ENCODE measurements at regions not wholly inside any gene's neighbourhood (a gene's known extent, or its start where the extent isn't known, plus 50 kb on each side); places are given as distances from the start of the nearest gene placed in this dataset.

DNA sequence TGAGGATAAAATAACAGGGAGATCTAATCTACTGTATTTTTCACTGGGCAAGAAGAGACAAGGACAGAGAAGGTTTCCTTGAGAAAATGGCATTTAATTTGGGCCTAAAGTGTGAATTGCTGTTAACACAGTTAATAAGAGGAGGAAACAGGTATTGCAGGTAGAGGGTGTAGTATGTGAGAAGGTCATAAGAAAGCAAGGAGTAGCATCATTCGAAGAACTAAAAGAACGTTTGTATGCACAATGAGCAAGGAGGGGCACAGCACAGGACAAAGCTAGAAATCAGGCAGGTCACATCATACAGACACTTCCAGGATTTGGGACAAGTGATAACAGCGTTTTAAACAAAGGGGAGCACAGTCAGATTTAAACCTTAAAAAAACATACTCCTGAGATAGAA is 85.1 kb upstream of the PLEKHA5 start:
- no peak overlapping the region for H3K4me3 ChIP-seq (ENCODE audit: low read depth, low read length)
- DNase-seq (ENCODE audit: low read depth): no peak
- TF ChIP-seq CTCF (IDR thresholded peaks at IDR 0.05; ENCODE audit: control insufficient read depth, extremely low read depth, insufficient read depth): no peak

DNA sequence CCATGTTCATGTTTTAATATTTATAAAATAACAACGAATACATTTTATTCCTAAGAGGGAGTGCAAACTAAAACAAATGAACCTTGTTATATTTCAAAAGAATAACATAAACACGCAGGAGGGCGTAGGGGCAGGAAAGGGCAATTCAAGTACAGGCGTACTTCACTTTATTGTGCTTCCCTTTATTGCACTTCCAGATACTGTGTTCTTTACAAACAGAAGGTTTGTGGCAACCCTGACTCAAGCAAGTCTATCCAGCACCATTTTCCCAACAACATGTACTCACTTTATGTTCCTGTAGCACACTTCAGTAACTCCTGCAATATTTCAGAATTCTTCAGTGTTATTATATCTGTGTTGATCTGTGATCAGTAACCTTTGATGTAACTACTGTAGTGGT is 84.6 kb upstream of the PLEKHA5 start:
- no peak for DNase-seq (ENCODE audit: low read depth)
- H3K4me3 ChIP-seq (ENCODE audit: low read depth, low read length): no peak overlapping the region
- no peak for TF ChIP-seq CTCF (IDR thresholded peaks at IDR 0.05; ENCODE audit: control insufficient read depth, extremely low read depth, insufficient read depth)

GRCh38 chr12:19045426-19045825 is 84.1 kb upstream of the PLEKHA5 start:
- DNase-seq (ENCODE audit: low read depth): no peak
- TF ChIP-seq CTCF (IDR thresholded peaks at IDR 0.05; ENCODE audit: control insufficient read depth, extremely low read depth, insufficient read depth): no peak
- no peak overlapping the region for H3K4me3 ChIP-seq (ENCODE audit: low read depth, low read length)

DNA sequence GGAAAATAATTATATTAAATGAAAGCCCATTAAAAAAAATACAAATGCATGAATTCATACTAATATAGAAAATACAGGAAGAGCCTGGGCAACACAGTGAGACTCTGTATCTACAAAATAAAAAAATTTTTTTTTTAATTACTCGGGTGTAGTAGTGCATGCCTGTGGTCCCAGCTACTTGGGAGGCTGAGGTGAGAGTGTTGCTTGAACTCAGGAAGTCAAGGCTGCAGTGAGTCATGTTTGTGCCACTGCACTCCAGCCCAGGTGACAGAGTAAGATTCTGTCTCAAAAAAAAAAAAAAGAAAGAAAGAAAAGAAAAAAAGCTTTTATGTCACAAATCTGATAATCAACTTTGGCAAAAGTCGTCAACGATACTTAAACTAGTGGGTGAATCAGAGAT is 80.6 kb upstream of the PLEKHA5 start:
- no peak overlapping the region for H3K4me3 ChIP-seq (ENCODE audit: low read depth, low read length)
- TF ChIP-seq CTCF (IDR thresholded peaks at IDR 0.05; ENCODE audit: control insufficient read depth, extremely low read depth, insufficient read depth): no peak
- no peak for DNase-seq (ENCODE audit: low read depth)

GRCh38 chr12:19052689-19053088 is 76.8 kb upstream of the PLEKHA5 start:
- no peak overlapping the region for H3K4me3 ChIP-seq (ENCODE audit: low read depth, low read length)
- TF ChIP-seq CTCF (IDR thresholded peaks at IDR 0.05; ENCODE audit: control insufficient read depth, extremely low read depth, insufficient read depth): no peak
- no peak for DNase-seq (ENCODE audit: low read depth)

DNA sequence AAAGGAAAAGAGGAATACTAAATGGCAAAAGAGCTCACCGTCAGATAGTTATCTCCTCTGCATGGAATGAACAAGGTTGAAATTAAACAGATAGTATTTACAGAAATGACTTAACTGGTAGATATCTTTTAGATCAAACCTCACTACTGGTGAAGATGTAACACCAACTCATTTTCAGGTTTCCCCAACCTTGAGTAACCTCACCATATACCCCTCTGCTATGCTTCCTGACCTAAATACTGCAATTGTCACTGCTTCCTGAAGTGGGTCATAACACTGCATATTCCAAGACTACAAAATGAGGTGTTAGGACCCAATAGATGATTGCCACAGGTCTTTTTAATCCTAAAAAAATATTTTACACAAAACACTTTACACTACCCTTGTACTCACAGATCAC is 76.3 kb upstream of the PLEKHA5 start:
- TF ChIP-seq CTCF (IDR thresholded peaks at IDR 0.05; ENCODE audit: control insufficient read depth, extremely low read depth, insufficient read depth): no peak
- no peak for DNase-seq (ENCODE audit: low read depth)
- H3K4me3 ChIP-seq (ENCODE audit: low read depth, low read length): no peak overlapping the region

DNA sequence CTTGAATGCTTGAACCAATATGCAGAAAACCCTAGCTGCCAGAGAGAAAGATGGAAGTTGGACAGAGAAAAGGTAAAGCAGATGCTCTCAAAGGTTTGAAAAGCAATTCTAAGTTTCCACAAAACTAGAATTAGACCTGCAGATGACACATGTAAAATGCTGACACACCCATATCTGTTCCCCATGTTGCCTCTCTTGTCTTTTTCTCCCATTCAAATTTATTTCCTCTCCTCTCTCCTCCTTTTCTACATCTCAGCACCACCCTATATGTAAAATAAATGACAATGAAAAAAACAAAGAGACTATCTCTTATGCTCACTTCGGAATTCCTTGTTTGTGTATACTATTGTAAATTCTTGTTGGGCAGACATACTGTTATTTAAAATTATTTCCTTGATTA is 75.5 kb upstream of the PLEKHA5 start:
- TF ChIP-seq CTCF (IDR thresholded peaks at IDR 0.05; ENCODE audit: control insufficient read depth, extremely low read depth, insufficient read depth): no peak
- no peak overlapping the region for H3K4me3 ChIP-seq (ENCODE audit: low read depth, low read length)
- no peak for DNase-seq (ENCODE audit: low read depth)

All from LNCaP clone FGC (cell line).